MV-4-11 (cell line): ENCODE measurements at regions not wholly inside any gene's neighbourhood (a gene's known extent, or its start where the extent isn't known, plus 50 kb on each side); places are given as distances from the start of the nearest gene placed in this dataset.

Experiments used
- DNase-seq: peaks from one replicate; lab custom pipeline; 2025; lab: John Stamatoyannopoulos, UW

DNA sequence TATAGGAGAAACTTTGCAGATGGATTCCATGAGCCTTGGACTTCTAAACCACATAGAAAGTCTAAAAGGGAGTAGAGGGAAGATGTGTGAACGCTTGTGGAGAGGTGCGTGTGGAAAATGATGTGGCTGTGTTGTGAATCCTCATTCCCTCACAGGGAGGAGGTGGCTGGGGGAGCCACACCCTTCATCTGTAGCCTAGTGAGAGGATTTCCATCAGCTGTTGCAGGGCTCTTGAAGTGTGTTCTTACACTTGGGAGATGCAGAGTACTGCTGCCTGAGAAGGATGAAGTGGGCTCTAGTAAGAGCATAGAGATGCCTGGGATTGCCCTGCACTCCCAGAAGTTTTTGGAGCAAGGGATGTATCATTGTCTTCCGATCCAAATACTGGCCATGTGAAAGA, 279.6 kb downstream of the QKI start:
- DNase-seq, result no peak

DNA sequence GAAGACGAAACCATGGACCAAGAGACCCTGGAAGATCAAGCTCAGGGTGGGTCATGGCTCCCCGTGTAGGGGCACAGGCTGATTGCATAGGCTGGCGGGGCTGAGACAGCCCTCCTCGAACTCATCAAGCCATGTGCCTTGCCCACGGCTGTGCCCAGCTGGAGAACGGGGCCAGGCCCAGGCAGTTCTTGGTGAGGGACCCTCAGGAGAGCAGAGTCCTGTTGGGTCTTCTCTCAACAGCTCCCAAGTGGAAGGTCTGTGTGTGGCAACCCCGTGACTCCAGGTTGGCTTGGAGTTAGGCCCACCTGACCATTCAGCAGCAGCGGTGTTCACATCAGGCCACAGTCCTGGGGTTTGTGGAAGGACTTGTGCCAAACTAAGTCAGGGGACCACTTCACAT, 276.5 kb downstream of the QKI start:
- no peak for DNase-seq

DNA sequence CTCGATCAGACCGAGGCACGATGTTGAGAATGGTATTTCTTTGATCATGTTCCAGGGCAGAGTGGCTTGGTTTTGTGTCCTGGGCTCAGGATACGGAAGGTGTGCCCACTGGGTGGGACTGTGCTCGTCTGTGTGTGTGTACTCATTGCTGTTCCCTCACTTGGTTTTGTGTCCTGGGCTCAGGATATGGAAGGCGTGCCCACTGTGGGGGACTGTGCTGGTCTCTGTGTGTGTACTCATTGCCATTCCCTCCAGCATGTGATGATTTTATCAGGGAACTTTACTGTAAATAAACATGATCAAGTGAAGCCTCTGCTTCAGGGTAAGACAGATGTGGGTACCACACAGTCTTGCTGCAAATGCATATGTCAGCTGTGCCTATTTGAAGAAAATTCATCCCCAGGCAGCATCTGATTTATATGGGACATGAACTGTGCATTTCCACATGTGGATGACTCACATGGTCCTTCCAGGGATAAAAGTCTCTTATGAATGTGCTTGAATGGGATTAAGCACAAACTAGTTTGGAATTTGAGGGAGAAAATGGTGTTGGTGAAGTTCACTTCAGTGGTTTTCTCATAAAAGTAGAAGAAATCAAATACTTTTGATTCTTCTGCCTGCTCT, 274.3 kb downstream of the QKI start:
- no peak for DNase-seq

DNA sequence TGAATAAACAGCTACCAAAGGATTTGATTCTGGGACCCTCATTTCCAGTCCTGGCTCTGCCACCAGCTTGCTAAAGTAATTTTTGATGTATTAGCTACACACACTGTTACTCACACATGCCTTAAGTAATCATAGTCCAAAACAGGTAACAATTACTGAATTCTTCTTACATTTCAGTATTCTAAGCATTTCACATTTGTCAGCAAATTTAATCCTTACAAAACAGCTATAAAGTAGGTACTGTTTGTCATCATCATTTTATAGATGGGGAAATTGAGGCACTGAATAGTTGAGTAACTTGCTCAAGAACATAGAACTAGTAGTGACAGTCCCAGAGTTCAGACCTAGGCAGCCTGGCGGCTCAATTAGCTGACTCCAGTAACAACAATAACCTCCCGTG, 272.6 kb downstream of the QKI start:
- no peak for DNase-seq

DNA sequence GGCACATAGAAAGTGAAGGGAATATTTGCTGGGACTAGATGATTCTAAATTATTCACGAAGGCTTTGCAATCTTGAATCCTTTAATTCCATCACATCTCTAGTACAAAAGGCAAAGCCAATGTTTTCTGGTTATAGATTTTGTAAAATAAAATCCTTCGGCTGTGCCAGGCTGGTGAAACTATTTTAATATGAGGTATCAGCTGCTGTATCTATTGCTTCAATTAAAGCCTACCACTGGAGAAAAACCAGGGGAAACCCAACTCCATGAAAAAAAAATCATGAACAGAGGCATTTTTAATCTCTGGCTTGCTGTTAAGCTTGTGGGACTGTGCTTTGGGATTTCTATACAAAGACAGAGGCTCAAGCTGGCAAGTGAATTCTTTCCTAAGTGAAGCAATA, 271.8 kb downstream of the QKI start:
- no peak for DNase-seq

DNA sequence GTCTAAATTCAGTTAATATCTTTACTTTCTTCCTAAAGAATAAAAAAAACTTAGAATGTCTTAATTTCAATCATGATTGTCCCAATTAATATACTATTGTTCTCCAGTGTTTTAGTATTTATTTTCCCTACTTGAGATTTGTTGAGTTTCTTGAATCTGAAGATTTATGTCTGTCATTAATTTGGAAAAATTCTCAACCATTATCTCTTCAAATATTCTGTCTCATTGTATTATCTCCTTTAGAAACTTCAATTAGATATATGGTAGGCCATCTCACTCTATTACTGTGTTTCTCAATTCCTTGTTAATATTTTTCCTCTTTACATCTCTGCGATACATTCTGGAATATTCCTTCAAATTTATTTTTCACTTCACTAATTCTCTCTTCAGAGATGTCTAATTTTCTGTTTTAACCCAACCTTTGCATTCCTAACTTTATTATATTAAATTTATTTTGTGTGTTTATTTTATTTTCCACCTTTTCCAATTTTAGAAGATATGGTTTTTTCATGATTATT, 268.6 kb downstream of the QKI start:
- no peak for DNase-seq

DNA sequence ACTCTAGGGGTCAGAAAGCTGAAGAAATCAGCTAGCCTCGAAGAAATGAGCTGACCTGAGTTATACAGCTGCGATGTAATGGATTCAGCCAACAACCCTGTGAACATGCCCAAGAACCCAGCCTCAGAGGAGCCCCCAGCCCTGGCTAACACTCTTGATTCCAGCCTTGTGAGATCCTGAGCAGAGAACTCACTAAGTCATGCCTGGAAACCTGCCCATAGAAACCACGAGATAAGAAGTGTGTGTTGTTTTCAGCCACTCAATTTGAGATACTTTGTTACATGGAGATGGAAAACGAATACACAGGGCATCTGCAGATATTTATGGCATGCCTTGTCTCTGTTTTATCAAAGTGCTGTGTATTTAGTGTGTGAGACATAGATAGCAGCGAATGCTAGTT, 265.2 kb downstream of the QKI start:
- DNase-seq, result no peak

DNA sequence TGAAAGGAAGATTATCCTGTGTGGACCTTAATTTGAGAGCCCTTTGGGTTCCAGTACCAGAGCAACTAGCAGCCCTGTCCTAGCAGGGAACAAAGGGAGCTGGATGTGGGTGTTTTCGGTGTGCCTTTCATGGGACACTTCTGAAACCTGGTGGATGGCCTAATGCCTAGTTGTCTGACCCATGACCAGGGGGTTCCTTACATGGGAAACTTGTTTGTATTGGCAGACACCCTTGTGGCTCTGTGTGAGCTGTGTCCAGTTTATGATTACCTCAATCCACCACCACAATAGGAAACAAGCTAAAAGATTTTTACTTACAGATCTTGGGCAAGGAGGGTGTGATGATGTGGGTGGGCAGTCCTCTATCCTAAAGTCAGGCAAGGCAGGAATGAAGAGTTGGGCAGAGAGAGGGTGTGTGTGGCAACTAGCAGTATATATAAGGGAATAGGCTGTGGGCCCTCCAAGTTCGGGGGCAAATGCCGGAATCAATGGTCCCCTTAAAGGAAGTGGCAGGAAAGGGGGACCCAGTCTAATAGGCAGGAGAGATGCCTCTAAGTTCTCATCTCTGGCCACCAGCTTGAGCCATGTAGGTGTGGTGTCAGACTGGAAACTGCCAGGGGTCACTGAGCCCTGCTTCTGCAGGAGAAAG, 264.6 kb downstream of the QKI start:
- no peak for DNase-seq

DNA sequence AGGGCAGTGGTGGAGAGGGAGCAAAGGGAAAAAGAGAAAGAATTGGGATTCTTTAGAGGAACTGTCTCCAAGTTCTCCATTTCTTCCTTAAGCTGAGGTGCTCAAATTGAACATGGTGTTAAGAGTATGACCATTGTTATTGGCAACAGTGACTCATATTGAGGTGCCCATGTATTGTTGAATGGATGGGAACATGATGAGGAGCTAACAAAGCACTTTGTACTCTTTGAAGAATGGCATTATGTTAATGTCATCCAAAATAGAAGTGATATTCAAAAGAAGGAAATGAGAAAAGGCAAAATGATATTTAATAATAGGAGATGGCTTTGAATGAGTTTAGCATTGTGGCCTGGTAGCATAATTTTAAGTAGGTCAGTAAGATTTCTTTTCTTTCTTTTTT, 261.1 kb downstream of the QKI start:
- no peak for DNase-seq

DNA sequence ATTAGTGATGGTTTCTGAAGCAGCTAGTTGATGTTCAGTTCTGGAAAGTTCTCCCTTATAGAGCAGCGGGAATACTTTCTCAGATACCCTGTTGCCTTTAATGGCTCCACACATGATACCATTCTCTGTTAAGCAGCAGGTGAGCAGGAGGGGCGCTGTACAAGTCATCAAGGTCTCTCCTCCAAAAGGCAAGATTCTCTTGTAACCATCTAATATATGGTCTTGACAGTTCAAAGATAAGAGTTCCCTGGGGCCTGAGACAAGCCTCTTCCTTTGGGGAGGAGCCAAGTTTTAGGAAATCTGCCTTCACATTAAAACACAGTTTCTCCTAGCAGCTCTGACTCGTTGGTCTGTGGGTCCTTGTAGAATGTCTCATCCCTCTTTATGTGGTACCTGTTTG, 258.2 kb downstream of the QKI start:
- no peak for DNase-seq

DNA sequence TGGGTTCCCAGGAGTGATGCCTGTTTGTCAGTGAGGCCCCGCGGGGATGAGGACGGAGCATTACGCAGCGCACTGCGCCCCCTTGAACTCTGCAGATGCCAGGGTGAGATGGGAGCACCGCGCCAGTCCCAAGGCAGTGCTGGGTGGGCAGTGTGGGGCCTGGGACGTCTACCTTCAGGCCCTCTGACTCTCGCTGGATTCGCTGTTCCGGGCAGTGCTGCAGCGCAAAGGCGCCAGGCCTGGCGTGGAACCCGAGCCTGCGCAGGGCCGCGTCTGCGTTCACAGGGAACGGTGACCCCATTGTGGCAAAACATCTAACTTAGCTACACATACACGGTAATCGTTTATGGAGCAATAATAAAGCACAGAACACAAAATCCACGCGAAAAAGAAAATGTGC, 257.3 kb downstream of the QKI start:
- no peak for DNase-seq

DNA sequence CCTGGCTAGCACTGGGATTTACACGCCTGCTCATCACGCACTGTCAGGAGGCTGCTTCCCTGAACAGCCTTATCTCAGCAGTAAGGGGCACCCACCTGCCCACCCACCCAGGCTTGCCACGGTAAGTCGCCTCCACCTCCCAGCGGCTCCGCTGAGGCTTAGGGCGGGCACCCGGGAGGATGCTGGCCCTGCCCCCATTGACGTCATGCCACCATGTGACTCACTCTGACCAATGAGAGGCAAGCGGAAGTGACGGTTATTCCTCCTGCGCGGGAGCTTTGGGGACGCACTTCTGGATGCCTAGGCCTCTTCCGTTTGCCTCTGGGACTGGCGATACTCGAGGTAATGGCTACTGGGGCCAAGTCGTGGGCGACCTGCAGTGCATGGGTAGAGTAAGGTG, 256.8 kb downstream of the QKI start:
- no peak for DNase-seq

DNA sequence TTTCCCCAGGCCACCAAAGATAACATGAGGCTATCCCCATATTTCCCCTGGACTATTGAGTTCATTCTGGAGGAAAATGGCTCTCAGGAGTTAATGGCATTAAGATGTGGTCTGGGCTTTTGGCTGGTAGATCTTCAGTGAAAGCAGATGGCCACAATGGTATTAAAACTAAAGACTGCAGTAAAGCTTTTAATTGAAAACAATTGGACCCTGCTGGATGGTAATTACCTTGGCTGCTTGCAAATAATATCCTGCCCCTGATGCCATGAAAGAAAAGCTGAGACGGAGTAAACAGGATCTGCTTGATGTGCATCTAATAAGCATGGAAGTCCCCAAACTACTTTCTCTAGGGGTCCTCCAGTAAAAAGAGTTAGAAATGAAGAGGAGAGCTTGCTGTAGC, 255.8 kb downstream of the QKI start:
- no peak for DNase-seq

DNA sequence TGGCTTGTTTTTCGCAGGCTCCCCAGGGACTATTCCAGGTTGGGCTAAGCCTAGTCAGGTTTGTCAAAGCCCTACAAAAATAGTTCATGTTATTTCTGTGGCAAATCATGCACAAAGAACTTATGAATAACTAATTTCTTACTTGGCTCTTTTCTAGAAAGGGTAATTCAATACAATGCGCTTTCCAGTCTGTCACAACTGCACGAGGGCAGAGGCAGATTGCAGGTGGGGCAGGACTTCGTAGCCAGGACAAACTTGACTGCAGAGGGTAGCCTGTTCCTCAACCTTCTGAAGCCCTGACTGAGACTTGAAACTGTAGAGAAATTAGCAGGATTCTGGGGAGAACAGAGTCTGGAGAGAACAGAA, 253.5 kb downstream of the QKI start:
- no peak for DNase-seq

DNA sequence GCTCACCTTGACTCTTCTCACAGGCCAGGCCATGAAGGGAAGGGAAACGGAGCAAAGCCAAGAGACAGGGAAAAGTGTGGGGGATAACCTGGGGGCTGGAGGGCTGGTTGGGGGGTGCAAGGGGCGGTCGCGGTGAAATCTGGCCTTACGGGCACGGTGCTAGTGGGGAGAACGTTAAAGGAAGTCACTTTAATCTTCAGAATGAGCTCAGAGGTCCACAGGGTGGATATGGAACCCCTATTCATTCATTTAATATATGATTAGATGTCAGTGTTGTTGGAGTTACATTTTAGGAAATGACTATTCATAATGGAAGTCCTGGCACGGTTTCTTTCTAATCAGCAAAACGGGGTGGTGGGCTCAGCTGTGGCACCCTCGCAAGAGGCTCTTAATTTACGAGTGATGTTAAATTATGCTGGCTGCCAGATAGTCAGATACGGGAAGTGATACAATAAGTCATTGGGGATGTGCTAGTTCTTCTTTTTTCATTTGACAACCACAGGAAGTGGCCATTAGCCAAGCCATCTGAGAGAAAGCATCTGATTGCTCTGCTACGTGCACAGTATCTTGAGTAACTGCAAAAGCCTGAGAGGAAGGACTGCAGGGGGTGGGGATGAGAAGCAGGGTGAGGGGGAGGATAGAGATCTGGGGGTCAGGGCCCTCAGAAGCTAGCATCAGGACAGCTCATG, 253.0 kb downstream of the QKI start:
- DNase-seq, result peak; percentile 99

DNA sequence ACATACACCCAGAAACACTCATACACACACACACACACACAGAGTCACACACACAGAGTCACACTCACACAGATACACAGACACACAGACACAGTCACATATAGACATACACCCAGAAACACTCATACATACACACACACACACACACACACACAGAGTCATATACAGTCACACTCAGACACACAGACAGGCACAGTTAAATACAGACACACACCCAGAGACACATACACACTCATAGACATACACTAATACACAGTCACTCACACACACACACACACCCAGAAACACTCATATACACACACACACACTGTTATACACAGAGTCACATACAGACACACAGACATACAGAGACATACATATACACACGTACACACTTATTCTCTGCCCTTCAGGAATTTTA, 250.9 kb downstream of the QKI start:
- no peak for DNase-seq

DNA sequence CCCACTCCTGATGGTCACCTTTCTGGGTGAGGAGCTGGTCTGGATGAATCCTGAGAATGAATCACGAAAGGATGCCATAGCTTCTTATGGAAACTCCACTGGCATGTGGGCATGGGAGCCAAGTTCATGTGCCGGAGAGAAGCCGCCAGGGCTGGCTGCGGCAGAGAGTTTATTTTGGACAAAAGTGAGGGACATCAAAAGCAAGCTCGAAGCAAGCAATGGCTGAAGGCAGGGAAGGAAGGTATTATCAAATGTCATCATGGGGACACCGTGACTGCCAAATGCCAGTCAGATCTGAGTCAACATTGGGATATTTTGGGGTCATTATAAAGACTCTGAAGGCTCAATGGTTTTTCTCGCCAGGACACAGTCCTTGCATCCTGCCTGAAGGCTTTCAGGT, 249.1 kb downstream of the QKI start:
- no peak for DNase-seq

DNA sequence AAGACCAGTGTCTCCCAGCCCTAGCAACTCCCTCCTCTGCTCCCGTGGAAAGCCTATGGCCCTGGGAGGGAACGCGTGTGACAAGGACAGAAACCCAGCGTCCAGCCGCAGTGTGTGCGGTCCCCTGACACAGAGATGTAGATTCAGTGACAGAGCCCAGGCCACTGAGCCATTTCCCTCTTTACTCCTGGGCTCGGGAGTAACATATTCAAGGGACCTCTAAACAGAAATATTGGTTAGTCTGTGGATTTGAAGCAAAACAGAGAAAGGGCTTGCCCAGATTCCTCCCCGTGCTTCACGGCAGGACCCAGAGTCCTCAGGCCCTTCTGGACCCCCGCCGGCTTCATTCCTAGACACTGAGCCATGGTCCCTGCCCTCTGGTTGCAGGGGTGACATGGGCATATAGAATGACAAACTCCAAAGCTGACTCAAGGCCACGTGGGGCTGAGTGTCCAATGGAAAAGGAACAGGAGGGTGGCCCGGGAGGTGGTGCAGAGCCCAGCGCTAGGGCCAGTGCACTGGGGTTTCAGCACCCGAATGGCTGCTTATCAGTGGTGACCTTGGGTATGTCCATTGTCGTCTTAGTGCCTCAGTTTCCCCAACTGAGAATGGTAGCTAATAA, 248.2 kb downstream of the QKI start:
- DNase-seq, result no peak

DNA sequence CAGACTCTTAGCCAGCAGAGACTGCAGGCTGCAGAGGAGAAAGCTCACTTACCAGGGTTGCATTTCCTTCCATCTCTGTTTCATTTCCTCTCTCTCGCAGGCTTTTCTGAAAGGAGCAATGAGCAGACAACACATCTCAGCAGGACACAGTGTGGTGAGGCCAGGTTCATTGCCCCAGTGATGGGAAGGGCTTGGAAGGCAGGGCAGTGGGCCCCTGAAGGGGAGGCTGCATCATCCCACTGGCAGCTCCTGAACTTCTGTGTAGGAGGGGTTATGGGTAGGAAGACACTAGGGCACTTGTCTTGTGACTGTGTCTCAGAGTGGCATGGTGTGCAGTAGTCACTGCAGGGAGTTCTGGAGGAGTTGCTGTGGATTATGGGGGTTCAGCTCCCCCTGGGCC, 246.8 kb downstream of the QKI start:
- DNase-seq, result peak; percentile 91

DNA sequence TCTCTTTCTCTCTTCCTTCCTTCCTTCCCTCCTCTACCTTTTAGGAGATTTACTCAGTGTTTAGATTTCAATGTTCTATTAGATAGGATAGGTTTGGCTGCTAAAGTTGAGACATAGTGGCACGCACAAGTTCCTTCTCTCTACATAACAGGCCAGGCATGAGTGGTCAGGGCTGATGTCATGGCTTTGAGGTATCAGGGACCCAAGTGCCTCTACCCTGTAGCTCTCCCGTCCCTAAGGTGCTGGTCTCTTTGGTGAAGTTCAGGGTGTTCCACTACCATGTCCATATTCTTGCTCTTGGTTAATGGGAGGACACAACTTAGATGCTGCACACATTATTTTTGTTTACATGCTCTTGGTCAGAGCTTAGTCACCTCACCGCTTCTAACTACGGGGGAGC, 245.3 kb downstream of the QKI start:
- DNase-seq, result no peak

DNA sequence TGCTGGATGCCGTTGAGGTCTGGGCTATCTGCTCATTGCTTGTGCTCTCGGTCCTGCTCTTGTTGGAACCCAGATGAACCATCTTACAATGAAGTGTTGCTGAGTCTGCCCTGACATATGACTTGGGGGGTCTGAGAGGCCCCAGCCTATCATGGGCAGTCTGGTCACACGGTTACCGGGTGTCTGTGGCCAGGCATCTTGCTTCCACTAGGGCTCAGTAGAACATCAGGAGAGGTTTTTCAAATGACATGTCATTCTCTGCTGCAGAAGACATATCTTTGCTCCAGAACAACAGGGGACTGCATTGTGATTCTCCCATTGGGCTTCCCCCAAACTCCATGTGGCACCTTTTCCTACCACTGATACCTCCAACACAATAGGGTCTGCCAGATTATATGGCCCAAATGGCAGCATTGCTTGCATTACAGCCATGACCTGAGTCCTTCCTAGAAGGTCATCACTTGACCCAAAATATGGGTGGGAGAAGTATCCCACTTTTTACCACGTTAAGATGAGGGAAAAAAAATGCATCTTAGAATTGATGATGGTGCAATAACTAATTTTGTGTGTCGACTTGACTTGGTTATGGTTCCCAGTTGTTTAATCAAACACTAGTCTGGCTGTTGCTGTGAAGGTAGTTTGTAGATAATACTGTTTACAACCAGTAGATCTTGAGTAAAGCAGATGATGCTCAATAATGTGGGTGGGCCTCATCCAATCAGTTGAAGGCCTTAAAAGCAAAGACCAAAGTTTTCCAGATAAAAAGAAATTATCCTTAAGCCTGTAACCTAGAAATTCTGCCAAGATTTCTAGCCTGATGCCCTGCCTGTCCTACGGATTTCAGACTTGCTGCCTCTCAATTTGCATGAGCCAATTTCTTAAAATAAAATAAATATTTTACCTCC, 241.0 kb downstream of the QKI start:
- no peak for DNase-seq
